Colon (tissue), 2 donors: ENCODE measurements at regions not wholly inside any gene's neighbourhood (a gene's known extent, or its start where the extent isn't known, plus 50 kb on each side); places are given as distances from the start of the nearest gene placed in this dataset.

Source experiments
- FAIRE-seq: peaks from 2 replicates; lab custom pipeline; 2012; peaks lifted over from hg19 to GRCh38; lab: Jason Lieb, UNC
- donor health status: control.
- donor health status: control.

DNA sequence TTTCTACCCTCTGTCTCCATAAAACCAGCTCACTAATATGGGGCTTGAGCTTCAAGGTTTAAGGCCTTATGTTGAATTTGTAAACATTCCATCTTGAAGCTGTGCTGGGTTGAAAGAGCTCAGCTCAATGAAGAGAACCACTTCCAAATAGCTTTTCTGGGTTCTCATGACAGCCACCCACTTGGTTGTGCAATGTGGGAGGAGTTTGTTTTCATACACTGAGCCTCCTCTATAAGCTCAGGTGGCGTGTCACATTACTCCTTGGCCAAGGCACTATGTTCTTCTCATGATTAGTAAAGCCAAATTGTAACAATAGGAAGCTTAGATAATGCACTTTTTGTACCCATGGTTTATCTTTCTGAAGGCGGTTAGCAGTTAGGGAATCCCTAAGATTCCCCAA, 265.6 kb downstream of the PTEN start:
- no peak for FAIRE-seq

DNA sequence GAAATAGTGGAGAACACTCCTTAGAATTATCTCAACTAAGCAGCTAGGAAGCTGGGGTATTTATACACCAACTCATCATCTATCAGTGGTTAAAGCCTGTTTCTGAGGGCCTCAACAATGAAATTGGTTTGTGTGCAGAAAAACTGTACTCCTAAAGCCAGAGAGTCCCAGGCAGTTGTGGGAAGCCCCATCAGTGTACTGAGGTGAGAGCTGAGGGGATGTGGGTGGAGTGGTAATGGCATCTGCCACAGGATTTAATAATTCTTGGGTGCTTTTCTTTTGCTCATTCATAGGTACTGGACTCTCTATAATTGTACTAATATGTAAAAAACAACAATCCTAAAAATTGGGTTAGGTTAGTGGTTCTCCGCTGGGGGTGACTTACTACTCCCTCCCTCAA, 267.5 kb downstream of the PTEN start:
- FAIRE-seq = no peak

DNA sequence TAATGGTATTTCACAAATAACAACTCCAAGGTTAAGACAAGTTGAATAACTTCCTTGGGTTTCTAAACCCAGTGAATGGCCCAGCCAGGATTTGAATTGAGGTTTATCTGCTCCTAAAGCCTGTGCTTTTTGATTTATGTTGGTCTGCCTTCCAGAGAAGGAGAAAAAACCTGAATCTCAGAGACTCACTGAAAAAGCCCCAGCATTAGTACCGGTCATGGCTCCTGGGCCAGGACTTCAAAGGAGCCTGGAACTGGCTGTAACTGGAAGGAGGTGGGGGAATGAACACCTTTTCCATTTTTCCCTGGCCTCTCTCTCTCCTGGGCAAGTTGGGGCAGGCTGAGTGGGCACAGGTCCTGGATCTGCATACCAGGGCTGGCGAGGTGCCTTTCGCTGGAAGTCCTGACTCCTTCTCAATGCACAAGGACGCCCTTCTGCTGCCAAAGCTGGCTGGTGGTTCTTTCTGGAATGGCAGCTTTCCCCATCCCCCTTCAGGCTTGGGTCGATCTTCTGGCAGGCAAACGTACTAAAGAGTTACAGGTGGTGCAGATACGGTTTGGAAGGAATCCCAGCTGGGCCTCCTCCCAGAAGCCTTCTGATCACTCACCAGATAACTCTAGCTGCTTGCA, 268.2 kb downstream of the PTEN start:
- no peak for FAIRE-seq

DNA sequence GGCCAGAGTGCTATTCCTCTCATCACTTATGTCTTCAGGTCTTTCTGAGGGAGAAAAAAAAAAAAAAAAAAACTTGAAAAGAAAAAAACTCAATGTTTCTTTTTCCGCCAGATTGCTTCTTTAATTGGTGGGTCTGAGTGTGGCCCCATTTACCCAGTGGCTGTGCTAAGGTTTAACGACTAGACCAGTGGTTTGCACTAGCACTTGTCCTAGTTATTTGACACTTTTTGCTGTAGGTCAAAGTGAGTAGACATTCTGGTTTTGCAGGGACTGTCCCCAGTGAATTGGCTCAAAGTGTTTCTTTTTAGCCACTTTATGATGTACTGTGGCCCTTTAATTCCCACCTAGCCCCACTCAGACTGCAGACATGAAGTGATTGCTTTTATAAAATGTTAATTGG, 273.3 kb downstream of the PTEN start:
- no peak for FAIRE-seq

DNA sequence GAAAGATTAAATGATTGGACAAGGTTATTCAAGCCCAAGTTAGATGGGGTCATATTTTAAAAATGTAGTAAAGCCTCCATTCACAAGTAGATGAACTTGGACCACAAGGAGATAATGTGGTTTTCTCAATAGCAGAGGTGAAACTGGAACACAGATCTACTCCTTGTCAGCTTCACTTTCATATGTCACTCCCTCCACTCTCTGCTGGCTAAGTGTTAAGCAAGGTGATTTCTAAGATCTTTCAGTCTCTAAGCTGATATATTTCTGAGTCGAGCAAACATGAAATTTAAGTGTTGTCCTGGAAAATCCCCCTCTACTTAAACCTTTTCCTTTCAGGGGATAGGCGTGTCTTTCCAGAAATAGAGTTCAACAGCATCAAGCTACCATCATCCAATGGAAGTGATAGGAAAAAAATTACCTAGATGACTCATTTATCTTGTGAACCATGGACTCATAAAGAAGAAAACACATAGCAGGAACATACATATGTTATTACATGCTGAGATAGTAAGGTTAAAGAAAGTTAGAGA, 275.0 kb downstream of the PTEN start:
- peak; percentile 73 for FAIRE-seq

DNA sequence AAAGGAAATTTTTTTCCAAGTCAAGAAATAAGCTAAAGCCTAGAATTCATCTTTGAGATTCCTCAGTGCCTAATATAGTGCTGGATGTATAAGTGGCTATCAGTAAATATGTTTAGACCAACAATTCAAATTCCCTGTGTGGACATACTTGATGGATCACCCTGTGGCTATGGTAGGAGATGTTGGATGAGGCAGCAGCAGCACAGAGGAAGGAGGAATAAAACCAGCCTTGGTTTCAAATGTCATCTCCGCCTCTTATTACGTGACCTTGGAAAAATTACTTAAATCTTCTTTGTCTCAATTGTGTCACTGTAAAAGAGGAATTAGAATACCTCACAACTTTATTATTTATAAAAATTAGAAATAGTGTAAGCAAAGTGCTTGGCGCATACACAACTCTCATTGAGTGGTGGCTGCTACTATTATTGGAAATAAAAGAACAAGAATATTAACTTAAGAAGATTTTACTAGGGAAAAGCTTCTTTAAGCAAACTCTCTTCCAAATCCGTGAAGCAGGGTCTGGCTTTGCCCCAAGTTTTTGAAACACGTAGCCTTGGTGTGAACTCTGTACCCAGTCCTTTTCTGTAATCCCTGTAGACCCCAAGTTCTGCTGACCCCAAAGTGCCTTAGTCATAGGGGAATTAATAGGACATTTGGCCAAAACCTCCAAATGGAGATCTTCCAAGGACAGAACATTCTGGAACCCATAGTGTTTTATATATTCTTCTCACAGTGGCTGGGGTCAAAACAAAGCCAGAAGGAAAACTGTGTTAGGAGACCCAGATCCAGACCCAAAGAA, 283.8 kb downstream of the PTEN start:
- FAIRE-seq = no peak

DNA sequence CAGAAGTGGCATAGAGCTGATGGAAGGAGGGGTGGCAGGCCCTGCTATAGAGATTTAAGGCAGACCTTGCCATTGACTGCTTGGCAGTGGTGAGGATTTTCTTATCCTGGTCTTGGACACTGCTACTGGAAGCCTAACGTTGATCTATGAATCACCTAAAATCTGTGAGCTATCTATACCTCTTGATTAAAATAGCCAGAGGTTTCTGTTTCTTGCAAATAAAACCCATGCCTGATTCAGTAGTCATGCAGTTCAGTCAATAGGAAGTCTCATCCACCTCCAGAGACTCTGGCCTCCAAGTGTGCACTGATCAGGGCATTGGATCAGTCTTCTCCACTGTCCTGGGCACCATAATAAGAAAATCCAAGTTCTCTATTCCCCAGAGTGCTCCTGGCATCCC, 286.5 kb downstream of the PTEN start:
- no peak for FAIRE-seq

DNA sequence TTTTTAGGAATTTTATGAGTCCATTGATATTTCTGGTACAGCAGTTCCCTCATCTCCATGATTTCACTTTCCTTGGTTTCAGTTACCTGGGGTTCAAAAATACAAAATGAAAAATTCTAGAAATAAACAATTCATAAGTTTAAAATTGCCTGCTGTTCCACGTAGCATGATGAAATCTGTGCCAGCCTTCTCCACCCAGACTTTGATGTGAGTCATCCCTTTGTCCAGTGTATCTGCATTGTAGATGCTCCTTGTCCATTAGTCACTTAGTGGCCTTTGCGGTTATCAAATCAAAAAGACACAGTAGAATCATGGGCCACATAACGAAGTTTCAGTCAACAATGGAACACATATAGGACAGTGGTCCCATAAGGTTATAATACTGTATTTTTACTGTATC, 286.9 kb downstream of the PTEN start:
- no peak for FAIRE-seq

DNA sequence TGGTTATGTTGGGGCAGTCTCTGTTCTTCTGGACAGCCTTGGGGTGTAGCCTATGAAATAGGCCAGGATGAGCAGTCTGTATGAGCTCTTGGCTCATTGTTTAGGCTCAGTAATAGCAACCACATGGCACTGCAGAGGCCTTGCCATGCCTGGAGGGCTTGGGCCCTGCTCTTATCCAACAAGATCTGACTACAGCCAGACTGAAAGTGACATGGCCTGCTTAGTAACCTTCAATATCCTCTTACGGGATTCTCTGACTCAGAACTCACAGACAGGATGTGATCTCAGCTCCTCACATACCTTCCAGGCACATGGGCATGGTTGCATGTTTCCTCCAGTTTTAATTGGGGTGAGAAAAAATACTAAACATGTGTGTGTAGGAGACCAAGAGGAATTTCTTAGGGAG, 289.3 kb downstream of the PTEN start:
- FAIRE-seq = no peak

DNA sequence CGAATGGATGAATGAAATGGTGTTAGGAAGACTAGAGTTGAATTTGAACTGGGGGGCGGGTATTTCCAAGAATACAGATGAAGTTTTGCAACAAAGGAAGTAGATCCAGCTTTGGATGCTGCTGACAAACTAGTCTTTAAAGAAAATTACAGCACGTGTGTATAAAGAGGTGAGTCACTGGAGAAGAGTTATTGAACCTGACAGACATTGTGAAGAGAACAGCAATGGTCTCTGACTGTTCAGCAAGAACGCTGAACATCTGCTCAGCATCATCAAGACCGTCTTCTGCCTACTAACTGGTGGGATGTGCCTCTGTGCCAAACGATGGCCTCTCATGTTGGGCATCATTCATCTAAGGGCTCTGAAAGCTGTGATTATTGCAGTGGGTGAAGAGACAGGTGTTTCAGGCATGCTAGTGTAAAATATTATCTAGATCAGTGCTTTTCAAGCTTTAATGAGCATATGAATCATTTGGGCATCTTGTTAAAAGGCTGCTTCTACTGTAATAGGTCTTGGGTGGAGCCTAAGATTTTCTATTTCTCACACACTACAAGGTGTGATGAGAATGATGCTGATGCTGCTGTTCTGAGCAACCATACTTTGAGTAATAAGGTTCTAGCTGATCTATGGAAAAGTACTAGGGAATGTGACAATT, 291.3 kb downstream of the PTEN start:
- FAIRE-seq = no peak

DNA sequence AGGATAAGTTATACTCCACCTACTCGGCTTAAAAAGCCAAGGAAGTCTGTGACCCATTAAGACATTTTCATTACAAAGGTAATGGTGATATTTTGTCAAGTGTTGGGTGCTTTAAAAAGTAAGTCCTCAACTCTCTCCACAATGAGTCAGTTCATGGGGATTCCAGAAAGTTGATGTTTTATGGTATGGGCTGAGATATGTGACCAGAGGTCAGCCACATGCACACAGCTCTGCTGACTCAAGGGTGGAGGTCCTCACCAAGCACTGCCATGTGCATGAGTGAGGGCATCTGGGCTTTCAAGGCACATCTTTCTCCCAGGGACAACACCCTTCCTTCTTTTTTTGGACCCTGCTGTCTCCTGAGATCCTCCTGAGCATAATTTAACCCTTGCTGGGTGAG, 292.9 kb downstream of the PTEN start:
- FAIRE-seq = no peak

DNA sequence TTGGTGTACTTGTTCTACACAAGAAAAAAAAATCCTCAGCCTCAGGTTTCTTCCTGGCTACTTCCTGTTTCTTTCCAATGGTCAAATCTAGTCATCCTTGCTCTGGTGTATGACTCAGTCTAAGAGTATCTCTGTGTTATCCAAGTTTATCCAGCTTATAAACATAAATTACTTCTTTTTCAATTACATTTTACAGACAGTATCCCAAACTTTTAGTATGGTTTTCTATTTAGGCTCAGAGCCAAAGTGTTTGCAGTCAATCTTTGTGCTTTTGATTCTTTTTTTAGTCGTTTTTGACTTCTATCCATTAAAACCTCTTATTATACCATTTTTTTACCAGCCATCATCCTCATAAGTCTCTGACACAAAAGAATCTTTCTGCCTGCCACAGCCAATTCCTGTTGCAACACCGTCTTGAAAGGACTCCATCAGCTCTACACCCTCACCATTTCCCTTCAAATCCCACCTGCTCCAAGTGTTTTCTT, 294.6 kb downstream of the PTEN start:
- no peak for FAIRE-seq

DNA sequence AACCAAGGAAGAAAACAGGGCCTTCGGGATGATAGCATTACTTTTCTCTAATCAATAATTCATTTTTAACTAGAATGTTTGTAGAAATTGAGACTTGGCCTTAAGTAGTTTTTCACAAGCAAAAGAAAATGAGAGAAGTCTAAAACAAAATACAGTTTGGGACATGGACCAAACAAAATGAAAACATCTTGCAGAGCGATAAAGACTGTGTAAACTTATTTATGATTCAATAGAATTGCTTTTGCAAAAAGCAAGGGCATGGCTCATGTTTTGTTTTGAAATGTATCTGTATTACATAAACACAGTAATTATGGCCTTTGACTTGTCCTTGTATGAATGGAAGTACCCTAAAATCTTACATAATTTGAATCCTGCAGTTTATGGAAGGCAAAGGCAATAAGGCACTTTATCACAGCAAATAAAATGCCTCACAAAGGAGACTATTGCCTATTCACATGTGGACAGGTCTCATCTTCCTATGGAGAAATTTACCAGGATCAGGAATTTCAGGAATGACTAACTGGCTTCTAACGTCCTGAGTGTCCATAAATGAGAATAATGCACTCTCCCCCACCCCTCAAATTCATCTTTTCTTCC, 295.2 kb downstream of the PTEN start:
- peak; percentile 49 for FAIRE-seq

DNA sequence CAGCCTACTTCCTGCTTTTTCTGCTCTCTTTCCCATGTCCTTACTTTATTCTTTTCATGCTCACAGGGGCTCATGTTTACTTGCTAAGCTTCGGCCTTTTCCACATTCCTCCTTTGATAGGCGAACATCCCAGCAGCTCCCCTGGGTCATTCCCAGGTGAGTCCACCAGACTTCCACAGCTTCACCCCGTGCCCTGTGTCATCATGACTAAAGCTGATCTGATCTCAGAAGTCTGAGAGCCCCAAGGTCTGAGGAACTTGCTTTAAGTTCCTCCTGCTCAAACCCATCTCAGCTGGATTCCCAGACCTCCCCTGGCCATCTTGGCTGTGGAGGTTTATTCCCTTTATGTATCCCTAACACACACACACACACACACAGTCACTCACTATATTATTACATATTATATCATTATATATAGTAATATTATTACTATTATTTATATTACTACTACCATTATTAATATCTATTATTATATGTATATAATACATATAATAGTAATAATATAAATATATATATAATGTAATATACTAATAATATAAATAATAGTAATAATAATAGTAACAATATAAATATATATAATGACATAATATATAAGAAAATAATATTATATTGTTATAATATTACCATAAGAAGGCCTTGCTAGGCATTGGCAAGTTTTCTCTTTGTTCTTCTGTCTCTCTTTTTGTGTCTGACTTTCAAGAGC, 295.9 kb downstream of the PTEN start:
- peak; percentile 98 for FAIRE-seq

DNA sequence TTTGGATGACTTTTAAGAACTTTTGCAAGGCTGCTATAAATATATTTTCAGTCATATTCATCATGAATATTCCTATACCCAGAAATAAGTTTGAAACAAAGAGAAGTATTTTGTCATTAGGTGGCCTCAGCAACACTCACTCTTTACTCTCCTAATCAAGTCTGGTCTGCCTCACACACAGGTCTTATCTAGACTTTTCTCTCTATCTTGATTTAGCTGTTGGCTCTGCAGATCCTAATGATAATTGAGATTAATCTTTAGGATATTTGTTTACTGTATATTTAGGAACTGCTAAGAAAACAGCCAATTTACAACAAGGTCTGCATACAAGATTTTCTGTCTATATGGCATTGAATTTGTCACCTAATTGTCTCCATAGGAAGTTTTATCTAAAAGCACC, 297.6 kb downstream of the PTEN start:
- no peak for FAIRE-seq

DNA sequence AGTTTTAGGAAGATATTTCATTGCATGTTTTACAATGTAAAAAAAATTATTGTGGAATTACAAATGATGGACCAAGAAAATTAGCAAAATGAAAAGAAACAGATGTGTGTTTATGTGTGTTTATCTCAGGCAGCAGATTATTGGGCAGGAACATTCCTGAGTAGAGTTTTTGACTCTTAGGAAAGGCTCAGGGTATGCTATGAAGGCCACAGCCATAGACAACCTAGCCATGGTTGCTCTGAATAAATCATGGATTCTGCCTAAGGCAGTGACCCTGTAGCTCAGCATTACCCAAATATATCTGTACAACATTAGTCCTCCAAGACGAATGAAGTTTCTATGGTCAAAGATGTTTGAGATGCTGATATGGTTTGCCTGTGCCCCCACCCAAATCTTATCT, 298.3 kb downstream of the PTEN start:
- FAIRE-seq = no peak

DNA sequence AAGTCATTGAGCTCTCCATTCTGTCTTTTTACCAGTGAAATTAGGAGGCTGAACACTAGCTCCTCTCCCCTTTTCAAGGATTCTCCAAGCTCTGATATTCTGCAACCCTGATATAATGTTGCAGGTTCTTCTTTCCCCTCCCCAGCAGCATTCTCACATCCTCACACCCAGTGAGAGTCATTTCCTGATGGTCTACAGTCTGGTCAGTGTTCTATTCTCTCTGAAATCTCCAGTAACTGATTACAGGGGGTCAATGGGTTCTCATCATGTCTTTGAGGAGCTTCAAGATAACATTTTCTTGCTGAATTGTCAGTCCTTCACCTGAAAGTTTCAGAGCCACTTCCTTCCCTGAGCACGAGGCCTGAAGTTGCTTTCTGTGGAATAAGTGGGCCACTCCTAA, 299.4 kb downstream of the PTEN start:
- FAIRE-seq = no peak

DNA sequence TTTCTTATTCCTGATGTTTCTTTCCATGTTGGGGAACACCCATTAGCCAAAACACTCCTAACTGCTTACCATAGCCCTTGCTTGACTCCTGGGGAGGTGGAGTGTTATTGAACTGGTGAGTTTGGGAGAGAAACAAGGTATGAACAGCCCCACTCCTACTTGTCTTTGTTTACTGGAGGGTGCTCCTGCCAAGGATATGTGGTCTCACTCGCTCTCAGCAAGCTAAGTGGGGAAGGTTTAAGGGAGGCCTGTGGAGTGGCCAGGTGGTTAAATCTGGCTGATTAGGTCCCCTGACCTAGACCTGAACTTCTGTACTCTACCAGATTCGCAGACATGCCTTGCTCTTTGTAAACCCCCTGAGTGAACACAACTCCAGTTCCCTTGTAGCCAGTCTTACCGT, 300.1 kb downstream of the PTEN start:
- no peak for FAIRE-seq

DNA sequence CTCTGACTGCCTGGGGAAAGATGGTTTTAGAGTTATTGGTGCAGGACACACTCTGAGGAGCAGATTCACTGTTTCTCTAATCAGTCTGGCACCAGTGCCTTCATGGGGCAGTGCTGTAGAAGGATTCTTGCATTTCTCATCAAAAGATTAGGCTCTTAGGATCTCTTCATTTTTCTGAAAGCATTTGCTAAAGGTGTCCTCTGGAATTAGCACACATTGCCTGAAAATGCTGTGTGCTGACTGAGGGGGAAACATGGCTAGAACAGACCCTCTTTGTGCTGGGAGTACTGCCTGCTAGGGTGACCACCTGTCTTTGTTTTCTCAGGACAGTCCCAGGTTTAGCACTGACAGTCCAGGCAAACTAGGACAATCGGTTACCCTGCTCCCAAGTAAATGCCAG, 301.0 kb downstream of the PTEN start:
- no peak for FAIRE-seq

DNA sequence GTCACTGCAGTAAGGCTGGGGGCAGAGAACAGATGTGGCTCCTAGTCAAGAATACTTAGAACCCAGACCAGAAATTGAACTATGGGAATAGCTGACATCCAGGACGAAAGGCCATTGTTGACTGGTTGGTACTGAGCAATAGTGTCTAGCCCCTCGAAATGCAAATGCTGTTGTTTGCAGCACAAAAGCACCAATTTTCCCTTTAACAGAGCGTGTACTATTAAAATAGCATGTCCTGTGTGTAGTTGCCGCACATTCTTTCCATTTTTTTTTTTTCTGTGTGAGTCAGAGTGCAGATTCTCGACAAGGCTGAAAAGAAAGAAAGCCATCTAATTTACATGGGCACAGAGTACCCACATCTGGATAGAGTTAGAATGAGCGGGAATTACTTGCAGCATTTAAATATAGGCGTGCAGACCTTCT, 302.4 kb downstream of the PTEN start:
- no peak for FAIRE-seq

DNA sequence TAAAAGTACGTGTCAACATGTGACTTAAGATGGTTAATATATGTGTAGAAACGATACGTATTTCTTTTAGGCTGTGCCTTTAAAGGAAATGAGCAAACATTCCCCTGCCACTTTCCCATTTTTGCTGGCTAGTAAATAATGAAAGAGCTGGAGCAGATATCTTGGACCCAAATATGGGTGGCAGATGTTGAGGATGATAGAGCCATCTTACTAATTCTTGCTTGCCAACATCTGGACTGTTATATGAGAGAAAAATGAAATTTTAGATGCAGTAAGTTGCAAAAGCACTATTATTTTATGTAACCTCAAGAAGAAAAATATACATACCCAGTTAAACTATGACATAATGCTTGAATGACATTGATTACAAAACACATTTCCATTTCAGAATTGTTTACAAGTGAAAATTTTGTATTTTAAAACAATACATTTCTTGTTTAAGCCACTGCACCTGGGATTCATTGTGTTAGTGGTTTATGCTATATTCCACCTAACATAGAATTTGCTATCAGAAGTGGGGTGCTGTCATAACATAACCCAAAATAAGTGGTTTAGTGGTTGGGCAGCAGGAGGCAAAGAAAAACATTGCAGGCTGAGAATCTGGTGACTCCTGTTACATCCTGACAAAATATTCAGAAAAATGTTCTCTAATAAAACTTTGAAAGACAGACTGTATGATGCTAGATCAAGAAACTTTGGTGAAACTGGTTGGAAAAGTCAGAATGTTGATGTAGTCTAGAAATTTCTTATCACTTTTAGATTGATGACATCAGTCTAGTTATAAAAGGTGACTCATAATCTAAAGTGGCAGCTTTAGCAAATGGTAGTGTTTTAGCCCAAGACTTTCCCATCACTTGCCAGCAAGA, 305.0 kb downstream of the PTEN start:
- FAIRE-seq = no peak
